HG03565 (cell line): ENCODE measurements at regions not wholly inside any gene's neighbourhood (a gene's known extent, or its start where the extent isn't known, plus 50 kb on each side); places are given as distances from the start of the nearest gene placed in this dataset.
"Not testable (repeated sequence)": the region's sequence is repeated elsewhere in the genome, so short reads cannot be mapped to it uniquely, and the experiment has no call there.

Experiments
- ATAC-seq: cut with Tn5 transposase; IDR thresholded peaks from one replicate; pipeline ENCODE4 v1.9.1; 2021; ENCODE audit warnings: mild to moderate bottlenecking, moderate library complexity; ENCODE audit not compliant: unreplicated experiment

- not testable (repeated sequence) for ATAC-seq
These were observed 87.4 kb upstream of the FCGR1A start for GRCh38 chr1:149695066-149695465.

DNA sequence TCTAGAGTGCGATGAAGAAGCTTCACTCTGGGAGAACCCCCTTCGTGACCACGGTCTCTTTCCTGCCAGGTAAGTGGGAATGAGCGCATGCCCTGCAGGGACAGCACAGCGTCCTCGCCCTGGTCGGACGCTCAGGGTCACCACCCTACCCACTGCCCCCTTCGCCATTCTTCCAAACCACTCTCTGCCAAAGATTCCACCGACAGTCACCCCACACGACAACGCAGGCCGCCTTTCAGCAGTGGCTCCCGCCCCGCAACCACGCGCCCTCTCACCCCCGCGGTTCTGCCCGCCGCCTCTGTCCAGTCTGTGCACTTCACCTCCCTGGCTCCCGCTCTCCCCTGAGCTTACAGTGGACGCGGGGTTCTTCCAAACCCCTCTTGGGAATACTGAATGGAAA lies 82.3 kb upstream of the FCGR1A start:
- not testable (repeated sequence) for ATAC-seq

- not testable (repeated sequence) for ATAC-seq
These were observed 81.6 kb upstream of the FCGR1A start for GRCh38 chr1:149700677-149701567.

DNA sequence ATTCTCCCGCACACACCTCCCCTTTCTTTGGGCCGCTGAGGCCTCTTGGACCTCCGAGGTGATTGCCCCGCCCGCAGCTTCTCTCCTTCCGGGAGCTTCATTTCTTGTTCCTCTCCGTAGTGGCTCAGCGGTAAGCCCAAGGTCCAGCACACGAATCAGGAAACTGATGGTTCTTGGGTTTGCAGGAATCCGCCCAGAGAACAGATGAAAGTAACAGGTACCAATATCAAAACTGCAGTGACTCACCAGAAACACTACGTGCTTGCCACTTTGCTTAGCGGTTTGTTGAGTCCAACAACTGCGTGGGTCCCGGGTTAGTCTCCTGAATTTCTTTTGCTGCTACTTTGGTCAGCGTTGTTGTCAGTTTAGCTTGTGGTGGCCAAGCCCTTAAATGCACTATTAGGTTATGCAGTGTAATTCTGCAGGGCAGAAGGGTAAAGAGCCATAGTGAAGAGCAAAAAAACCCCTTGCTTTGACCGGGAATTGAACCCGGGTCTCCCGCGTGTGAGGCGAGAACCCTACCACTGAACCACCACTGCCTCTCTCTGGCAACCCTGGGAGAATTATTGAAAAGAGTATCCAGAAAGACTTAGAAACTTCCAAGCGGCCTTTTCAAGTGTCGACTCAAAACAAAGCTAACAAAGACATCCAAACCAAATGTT lies 74.2 kb upstream of the FCGR1A start:
- peak; percentile 94 for ATAC-seq

DNA sequence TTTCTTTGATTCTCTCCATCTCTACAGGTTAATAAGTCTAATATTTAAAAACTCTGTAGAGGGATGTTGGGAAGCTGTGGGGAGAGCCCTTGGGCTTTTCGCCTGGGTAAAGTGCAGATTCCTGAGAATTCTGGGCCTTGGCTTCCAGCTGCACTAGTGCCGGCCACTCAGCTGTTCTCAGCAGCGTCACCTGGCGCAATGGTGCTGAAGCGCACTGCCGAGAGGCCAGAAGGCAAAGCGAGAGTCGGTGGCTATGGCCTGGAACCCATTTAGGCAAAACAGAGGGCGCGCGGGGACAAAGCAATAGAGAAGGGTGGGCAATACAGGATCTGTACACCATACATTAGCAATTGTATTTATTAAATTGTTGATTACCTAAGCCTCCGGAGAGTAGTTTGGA lies 70.8 kb upstream of the FCGR1A start:
- ATAC-seq: peak; percentile 34

- not testable (repeated sequence) for ATAC-seq
These were observed 70.2 kb upstream of the FCGR1A start for GRCh38 chr1:149712154-149712927.

- not testable (repeated sequence) for ATAC-seq
These were observed 69.0 kb upstream of the FCGR1A start for GRCh38 chr1:149713513-149713912.

DNA sequence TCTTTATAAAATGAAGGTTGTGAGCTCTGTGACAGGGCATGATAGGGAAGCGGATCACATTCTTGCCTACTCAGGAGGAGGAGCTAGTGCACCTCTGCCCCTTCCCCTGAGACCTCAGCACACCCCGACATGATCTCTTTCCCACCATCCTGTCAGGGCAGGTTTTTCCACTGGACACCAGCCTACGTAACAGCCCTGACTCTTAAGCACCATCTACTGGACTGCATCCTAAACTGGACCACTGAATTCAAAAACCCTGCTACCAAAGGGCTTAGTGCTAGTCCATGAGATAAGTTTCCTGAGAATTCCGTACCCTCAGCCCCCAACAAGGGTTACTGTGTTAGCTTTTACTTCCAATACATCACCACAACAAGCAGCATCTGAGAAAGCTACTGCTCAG lies 68.5 kb upstream of the FCGR1A start:
- ATAC-seq: not testable (repeated sequence)

DNA sequence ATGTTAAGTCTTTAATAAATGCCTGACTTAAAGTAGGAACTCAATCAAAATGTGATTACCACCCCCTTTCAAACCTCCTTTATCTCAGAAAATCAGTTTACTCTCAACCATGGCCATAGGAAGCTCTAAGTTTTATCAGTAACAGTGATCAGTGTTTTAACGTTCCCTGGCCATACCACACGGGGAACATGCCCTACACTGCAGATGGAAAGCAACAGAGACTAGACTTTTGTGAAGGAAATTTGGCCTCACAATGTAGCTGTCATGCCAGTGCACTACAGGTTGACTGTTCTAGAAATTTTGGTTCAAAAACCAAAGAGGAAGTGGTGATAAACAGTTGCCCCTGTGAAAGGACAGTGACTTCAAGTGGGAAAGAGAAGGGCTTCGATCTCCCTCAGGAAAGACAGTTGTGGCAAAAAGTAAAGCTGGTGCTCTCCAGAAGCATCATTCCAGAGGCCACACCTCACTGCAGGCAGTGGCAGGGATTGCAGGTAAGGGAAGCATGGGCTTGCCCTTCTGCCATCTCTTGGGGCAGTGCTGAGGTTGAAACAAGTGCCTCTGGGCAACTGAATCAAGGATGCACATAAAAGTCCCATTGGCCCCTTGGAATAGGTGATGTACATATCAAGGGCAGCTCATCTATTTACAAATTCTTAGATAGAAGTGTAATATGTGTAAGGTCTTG lies 57.7 kb upstream of the FCGR1A start:
- ATAC-seq: not testable (repeated sequence)

DNA sequence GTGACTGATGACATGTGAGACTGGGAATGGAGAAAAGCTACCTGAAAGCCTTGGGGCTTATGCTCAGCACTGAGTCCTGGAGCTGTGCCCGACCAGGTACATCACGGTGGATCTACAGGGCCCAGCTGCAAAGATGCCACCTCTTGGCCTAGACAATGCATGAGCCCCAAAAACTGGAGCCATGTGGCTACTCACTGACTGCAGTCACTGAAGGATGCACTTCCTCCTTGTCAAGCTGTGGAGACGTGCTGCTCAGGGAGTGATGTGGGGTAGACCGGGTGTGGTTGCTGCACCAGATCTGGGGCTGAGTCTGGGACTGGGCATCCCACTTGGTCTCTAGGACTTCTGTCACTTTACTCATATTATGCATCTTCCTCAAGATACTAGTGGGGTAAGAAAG lies 55.8 kb upstream of the FCGR1A start:
- ATAC-seq: not testable (repeated sequence)

- not testable (repeated sequence) for ATAC-seq
These were observed 53.9 kb upstream of the FCGR1A start for GRCh38 chr1:149728598-149728997.
